Gastroesophageal sphincter (tissue), 3 donors: ENCODE measurements at regions not wholly inside any gene's neighbourhood (a gene's known extent, or its start where the extent isn't known, plus 50 kb on each side); places are given as distances from the start of the nearest gene placed in this dataset.
"Not testable (repeated sequence)": the region's sequence is repeated elsewhere in the genome, so short reads cannot be mapped to it uniquely, and the experiment has no call there.

Experiments
- CTCF ChIP-seq, 4 experiments: fragments of 200-600 bp in 2 of 4; fragments of 450-650 bp in 2 of 4; sonication (generic) in 1 of 4; IDR thresholded peaks; one replicate each; pipeline ENCODE4 v1.5.1; 2017 to 2019; ENCODE audit warnings: antibody characterized with exemption in 4 of 4, mild to moderate bottlenecking in 2 of 4, moderate library complexity in 2 of 4
- EP300 ChIP-seq: sonication (generic); formaldehyde crosslinking; IDR thresholded peaks from one replicate; pipeline ENCODE4 v1.6.1; 2017; ENCODE audit warnings: antibody characterized with exemption, mild to moderate bottlenecking
- POLR2A ChIP-seq, 2 donors: fragments of 450-650 bp; IDR thresholded peaks; one replicate each; pipeline ENCODE4 v1.6.1; 2017; ENCODE audit warnings: antibody characterized with exemption in 2 of 2, mild to moderate bottlenecking in 2 of 2, moderate library complexity in 1 of 2
- POLR2AphosphoS5 ChIP-seq: sonication (generic); formaldehyde crosslinking; IDR thresholded peaks from one replicate; pipeline ENCODE4 v1.6.1; 2017; ENCODE audit warnings: antibody characterized with exemption

- not testable (repeated sequence) for TF ChIP-seq CTCF (IDR thresholded peaks at IDR 0.05); POLR2AphosphoS5; POLR2A (IDR thresholded peaks at IDR 0.05); EP300
Observed at GRCh38 chr4:82279550-82279949, 94.2 kb downstream of the HNRNPD start.
